ENCODE measurements at regions not wholly inside any gene's neighbourhood (a gene's known extent, or its start where the extent isn't known, plus 50 kb on each side); places are given as distances from the start of the nearest gene placed in this dataset.

DNA sequence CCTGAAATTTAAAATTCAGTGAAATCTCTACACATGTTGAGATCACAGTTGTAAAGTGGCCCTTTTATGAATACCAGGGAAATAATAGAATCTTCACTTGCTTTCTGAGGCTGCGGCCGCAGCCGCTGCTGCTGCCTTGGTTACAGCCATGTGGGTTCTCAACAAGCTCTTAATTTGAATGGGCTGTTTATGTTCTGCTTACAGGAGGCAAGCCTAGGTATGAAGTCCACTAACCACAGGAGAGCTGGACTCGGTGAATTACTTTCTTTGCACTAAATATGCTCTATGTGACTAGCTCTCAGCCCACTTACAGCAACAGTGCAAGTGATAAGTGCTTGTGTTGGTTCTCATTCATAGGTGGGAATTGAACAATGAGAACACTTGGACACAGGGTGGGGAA lies 410.8 kb downstream of the SFMBT2 start (continued):
- TF ChIP-seq, protein P1, sequence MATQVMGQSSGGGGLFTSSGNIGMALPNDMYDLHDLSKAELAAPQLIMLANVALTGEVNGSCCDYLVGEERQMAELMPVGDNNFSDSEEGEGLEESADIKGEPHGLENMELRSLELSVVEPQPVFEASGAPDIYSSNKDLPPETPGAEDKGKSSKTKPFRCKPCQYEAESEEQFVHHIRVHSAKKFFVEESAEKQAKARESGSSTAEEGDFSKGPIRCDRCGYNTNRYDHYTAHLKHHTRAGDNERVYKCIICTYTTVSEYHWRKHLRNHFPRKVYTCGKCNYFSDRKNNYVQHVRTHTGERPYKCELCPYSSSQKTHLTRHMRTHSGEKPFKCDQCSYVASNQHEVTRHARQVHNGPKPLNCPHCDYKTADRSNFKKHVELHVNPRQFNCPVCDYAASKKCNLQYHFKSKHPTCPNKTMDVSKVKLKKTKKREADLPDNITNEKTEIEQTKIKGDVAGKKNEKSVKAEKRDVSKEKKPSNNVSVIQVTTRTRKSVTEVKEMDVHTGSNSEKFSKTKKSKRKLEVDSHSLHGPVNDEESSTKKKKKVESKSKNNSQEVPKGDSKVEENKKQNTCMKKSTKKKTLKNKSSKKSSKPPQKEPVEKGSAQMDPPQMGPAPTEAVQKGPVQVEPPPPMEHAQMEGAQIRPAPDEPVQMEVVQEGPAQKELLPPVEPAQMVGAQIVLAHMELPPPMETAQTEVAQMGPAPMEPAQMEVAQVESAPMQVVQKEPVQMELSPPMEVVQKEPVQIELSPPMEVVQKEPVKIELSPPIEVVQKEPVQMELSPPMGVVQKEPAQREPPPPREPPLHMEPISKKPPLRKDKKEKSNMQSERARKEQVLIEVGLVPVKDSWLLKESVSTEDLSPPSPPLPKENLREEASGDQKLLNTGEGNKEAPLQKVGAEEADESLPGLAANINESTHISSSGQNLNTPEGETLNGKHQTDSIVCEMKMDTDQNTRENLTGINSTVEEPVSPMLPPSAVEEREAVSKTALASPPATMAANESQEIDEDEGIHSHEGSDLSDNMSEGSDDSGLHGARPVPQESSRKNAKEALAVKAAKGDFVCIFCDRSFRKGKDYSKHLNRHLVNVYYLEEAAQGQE (IDR thresholded peaks at IDR 0.05; ENCODE audit: unreplicated experiment): no peak
- TF ChIP-seq JUNB (IDR thresholded peaks at IDR 0.05; ENCODE audit: unreplicated experiment) (no peak), ZNF331 (CRISPR knock-in tag; IDR thresholded peaks at IDR 0.05; ENCODE audit: low read depth) (no peak), ZNF114 (CRISPR knock-in tag; IDR thresholded peaks at IDR 0.05) (no peak)

- ATAC-seq (no peak), DNase-seq (ENCODE audit: low spot score) (no peak)
- Mint-ChIP-seq H3K27ac (no peak overlapping the region), H3K27me3 (ENCODE audit: insufficient read depth, low read depth, poor library complexity) (peaks cover 3% of the 10 kb centered on the region), H3K36me3 (ENCODE audit: low read depth) (no peaks in the 10 kb centered on the region), H3K9me3 (no peaks in the 10 kb centered on the region), H3K4me3 (no peak overlapping the region), H3K4me1 (no peaks in the 10 kb centered on the region)
- Histone ChIP-seq H3F3A (replicated peaks; ENCODE audit: low read depth) (no peaks in the 10 kb centered on the region), H3K4me3 (no peak overlapping the region), H3K27me3 (ENCODE audit: insufficient read depth) (no peaks in the 10 kb centered on the region), H2AFZ (peak overlapping the region; percentile 38; the same call in 1 of the 2 replicates), H4K20me1 (replicated peaks; ENCODE audit: insufficient read depth) (no peaks in the 10 kb centered on the region), H3K9me2 (ENCODE audit: insufficient read depth) (no peaks in the 10 kb centered on the region), H3K4me1 (ENCODE audit: insufficient read depth) (no peaks in the 10 kb centered on the region), H3K27ac (ENCODE audit: low read depth) (no peak overlapping the region), H3K79me2 (replicated peaks; ENCODE audit: insufficient read depth) (no peaks in the 10 kb centered on the region), H3K4me2 (no peak overlapping the region), H3K36me3 (ENCODE audit: insufficient read depth) (no peaks in the 10 kb centered on the region)
- TF ChIP-seq, protein P2, sequence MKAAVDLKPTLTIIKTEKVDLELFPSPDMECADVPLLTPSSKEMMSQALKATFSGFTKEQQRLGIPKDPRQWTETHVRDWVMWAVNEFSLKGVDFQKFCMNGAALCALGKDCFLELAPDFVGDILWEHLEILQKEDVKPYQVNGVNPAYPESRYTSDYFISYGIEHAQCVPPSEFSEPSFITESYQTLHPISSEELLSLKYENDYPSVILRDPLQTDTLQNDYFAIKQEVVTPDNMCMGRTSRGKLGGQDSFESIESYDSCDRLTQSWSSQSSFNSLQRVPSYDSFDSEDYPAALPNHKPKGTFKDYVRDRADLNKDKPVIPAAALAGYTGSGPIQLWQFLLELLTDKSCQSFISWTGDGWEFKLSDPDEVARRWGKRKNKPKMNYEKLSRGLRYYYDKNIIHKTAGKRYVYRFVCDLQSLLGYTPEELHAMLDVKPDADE (IDR thresholded peaks at IDR 0.05): no peak
- TF ChIP-seq EZH2phosphoT487 (IDR thresholded peaks at IDR 0.05; ENCODE audit: unreplicated experiment) (no peak), JUNB (IDR thresholded peaks at IDR 0.05; ENCODE audit: unreplicated experiment) (no peak), EZH2 (IDR thresholded peaks at IDR 0.05; ENCODE audit: low read depth, unreplicated experiment) (no peak), STAT1 (IDR thresholded peaks at IDR 0.05; ENCODE audit: unreplicated experiment) (no peak), ZNF462 (CRISPR knock-in tag; IDR thresholded peaks at IDR 0.05) (no peak), POLR2AphosphoS5 (IDR thresholded peaks at IDR 0.05; ENCODE audit: low read depth) (no peak), ZNF114 (CRISPR knock-in tag; IDR thresholded peaks at IDR 0.05) (no peak)
Observed at GRCh38 chr10:6999232-6999925, 411.5 kb downstream of the SFMBT2 start.
